Activated B cell treated with CpG ODN at 0.5 μM for 24 hours (primary cell): ENCODE measurements at regions not wholly inside any gene's neighbourhood (a gene's known extent, or its start where the extent isn't known, plus 50 kb on each side); places are given as distances from the start of the nearest gene placed in this dataset.

ENCODE experiments used
- ATAC-seq: fragments of 200-7000 bp; cut with Tn5 transposase; one replicate; pipeline ENCODE4 v1.10.0; 2021; ENCODE audit warnings: low read depth, mild to moderate bottlenecking, moderate library complexity
- CTCF ChIA-PET: fragments of 350-600 bp; sonication (Branson Sonifier 250); formaldehyde crosslinking; loops from one replicate; lab custom pipeline; 2021; ENCODE audit warnings: antibody characterized with exemption; lab: Charles Lee
- POLR2A ChIA-PET: fragments of 350-600 bp; sonication (Branson Sonifier 250); formaldehyde crosslinking; loops from one replicate; lab custom pipeline; 2021; ENCODE audit warnings: antibody characterized with exemption; lab: Charles Lee
- DNase-seq: peaks from one replicate; pipeline ENCODE4 v3.0.0; 2022
- H3K27ac Mint-ChIP-seq: one replicate; pipeline ENCODE4 v1.8.0; 2020; ENCODE audit warnings: mixed read lengths
- H3K27me3 Mint-ChIP-seq: one replicate; pipeline ENCODE4 v1.8.0; 2021; ENCODE audit warnings: mixed read lengths
- H3K36me3 Mint-ChIP-seq: one replicate; pipeline ENCODE4 v1.8.0; 2021; ENCODE audit warnings: low read depth, mixed read lengths
- H3K4me1 Mint-ChIP-seq: one replicate; pipeline ENCODE4 v1.8.0; 2021; ENCODE audit warnings: mixed read lengths
- H3K4me3 Mint-ChIP-seq: one replicate; pipeline ENCODE4 v1.8.0; 2020; ENCODE audit warnings: mild to moderate bottlenecking, mixed read lengths
- H3K9me3 Mint-ChIP-seq: one replicate; pipeline ENCODE4 v1.8.0; 2020; ENCODE audit warnings: mixed read lengths
- CTCF ChIP-seq: fragments of 200-600 bp; IDR thresholded peaks from one replicate; pipeline ENCODE4 v1.8.0; 2022; ENCODE audit warnings: antibody characterized with exemption, mild to moderate bottlenecking
- intact Hi-C: fragments of 100-400 bp; cut with micrococcal nuclease; formaldehyde crosslinking; loops from one replicate; pipeline ENCODE4 v1.15.1; 2024

GRCh38 chr12:93001407-93001806, 72.3 kb upstream of the EEA1 start:
- DNase-seq, result no peak
- ChIA-PET POLR2A (interaction anchor here (0.7 kb wide), 1 partner anchor 18 kb away, joined by 7 read pairs; no protein-coding TSS in a partner anchor), CTCF (no interaction called here)
- no peak for ATAC-seq
- no peak overlapping the region for H3K4me3 Mint-ChIP-seq
- H3K36me3 Mint-ChIP-seq, result no peaks in the 10 kb centered on the region
- TF ChIP-seq CTCF, result no peak
- H3K27me3 Mint-ChIP-seq, result no peaks in the 10 kb centered on the region
- H3K9me3 Mint-ChIP-seq, result no peaks in the 10 kb centered on the region
- H3K27ac Mint-ChIP-seq, result no peak overlapping the region
- intact Hi-C loops, result no loop called here
- peaks cover 1% of the 10 kb centered on the region for H3K4me1 Mint-ChIP-seq

- no peak for DNase-seq
- POLR2A ChIA-PET, result interaction anchor here (0.6 kb wide), 1 partner anchor 461 kb away, joined by 5 read pairs; no protein-coding TSS in a partner anchor
- Mint-ChIP-seq H3K9me3 (no peaks in the 10 kb centered on the region), H3K4me3 (no peak overlapping the region), H3K27me3 (no peaks in the 10 kb centered on the region), H3K27ac (no peak overlapping the region), H3K36me3 (no peaks in the 10 kb centered on the region), H3K4me1 (no peaks in the 10 kb centered on the region)
- intact Hi-C loops, result no loop called here
- CTCF ChIA-PET, result no interaction called here
- TF ChIP-seq CTCF, result no peak
- ATAC-seq, result no peak
Measured at GRCh38 chr12:93002293-93003054, 73.4 kb upstream of the EEA1 start.

GRCh38 chr12:93003531-93004239, 74.6 kb upstream of the EEA1 start:
- no peak overlapping the region for H3K27ac Mint-ChIP-seq
- no peak for TF ChIP-seq CTCF
- intact Hi-C loops, result no loop called here
- no peaks in the 10 kb centered on the region for H3K9me3 Mint-ChIP-seq
- ATAC-seq (no peak), DNase-seq (no peak)
- POLR2A ChIA-PET, result interaction anchor here (1.1 kb wide), 1 partner anchor 9 kb away, joined by 3 read pairs; no protein-coding TSS in a partner anchor
- no peaks in the 10 kb centered on the region for H3K36me3 Mint-ChIP-seq
- CTCF ChIA-PET, result interaction anchor here (1.3 kb wide), 1 partner anchor 15 kb away, joined by 7 read pairs; no protein-coding TSS in a partner anchor
- no peak overlapping the region for H3K4me3 Mint-ChIP-seq
- no peaks in the 10 kb centered on the region for H3K27me3 Mint-ChIP-seq
- peaks cover 7% of the 10 kb centered on the region for H3K4me1 Mint-ChIP-seq

- Mint-ChIP-seq H3K4me3 (no peak overlapping the region), H3K4me1 (peaks cover 7% of the 10 kb centered on the region), H3K36me3 (peaks cover 2% of the 10 kb centered on the region), H3K9me3 (no peaks in the 10 kb centered on the region), H3K27me3 (no peaks in the 10 kb centered on the region), H3K27ac (no peak overlapping the region)
- CTCF ChIA-PET, result interaction anchor here (0.9 kb wide), 1 partner anchor 92 kb away, joined by 3 read pairs; no protein-coding TSS in a partner anchor
- TF ChIP-seq CTCF, result no peak
- intact Hi-C loops, result no loop called here
- ATAC-seq, result no peak
- POLR2A ChIA-PET, result interaction anchor here (0.6 kb wide), 1 partner anchor 736 kb away, joined by 5 read pairs; no protein-coding TSS in a partner anchor
- DNase-seq, result no peak
Measured at GRCh38 chr12:93005928-93006392, 76.9 kb upstream of the EEA1 start.
